ENCODE measurements at regions not wholly inside any gene's neighbourhood (a gene's known extent, or its start where the extent isn't known, plus 50 kb on each side); places are given as distances from the start of the nearest gene placed in this dataset.
A peak's percentile ranks its signal among the peaks of the same experiment; 100 is the strongest.

DNA sequence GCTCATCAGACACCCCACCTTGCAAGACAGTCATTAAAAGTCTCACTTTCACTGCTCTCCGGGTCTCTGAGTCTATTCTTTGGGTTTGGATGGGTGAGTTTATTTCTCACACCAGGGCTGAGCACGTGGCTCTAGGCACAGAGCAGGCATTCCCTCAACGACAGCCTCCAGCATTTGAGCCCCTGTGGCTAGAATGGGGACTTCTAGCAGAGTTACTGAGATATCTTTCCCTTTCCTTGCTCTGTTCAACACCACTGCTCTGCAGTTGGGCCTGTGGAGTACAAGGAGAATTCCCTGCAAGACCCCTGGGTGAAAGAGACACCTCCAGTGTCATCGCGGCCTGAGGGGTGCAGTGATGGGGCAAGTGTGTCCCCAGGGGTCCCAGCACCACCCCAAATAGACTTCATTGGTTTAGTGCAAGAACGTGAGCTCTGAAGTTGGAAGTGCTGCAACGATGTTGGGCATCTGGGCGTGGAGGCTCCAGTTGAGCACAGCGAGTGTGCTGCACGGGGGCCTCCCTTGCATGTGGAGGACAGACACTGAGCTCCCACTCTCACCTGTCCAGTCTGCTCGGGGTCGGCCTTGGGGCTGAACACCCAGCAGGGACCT is 184.1 kb upstream of the HS6ST1 start:
- H3K27me3 ChIP-seq (replicated peaks; ENCODE audit: insufficient read depth, low read length), result no peaks in the 10 kb centered on the region
- TF ChIP-seq EZH2 (optimal IDR thresholded peaks at IDR 0.05; ENCODE audit: low read depth, low read length), result no peak
- TF ChIP-seq EZH2phosphoT487 (IDR thresholded peaks at IDR 0.05; ENCODE audit: low read length), result no peak
- TF ChIP-seq, protein P1, sequence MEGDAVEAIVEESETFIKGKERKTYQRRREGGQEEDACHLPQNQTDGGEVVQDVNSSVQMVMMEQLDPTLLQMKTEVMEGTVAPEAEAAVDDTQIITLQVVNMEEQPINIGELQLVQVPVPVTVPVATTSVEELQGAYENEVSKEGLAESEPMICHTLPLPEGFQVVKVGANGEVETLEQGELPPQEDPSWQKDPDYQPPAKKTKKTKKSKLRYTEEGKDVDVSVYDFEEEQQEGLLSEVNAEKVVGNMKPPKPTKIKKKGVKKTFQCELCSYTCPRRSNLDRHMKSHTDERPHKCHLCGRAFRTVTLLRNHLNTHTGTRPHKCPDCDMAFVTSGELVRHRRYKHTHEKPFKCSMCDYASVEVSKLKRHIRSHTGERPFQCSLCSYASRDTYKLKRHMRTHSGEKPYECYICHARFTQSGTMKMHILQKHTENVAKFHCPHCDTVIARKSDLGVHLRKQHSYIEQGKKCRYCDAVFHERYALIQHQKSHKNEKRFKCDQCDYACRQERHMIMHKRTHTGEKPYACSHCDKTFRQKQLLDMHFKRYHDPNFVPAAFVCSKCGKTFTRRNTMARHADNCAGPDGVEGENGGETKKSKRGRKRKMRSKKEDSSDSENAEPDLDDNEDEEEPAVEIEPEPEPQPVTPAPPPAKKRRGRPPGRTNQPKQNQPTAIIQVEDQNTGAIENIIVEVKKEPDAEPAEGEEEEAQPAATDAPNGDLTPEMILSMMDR (IDR thresholded peaks at IDR 0.05; ENCODE audit: low read length), result no peak
- H2AFZ ChIP-seq (ENCODE audit: low read length), result no peak overlapping the region
- H3K27ac ChIP-seq (ENCODE audit: low read length), result no peak overlapping the region
- no peaks in the 10 kb centered on the region for H3K9me2 ChIP-seq (replicated peaks; ENCODE audit: insufficient read depth, low read length)
- H3F3A ChIP-seq (ENCODE audit: insufficient read depth, low read length), result no peaks in the 10 kb centered on the region
- H4K20me1 ChIP-seq (ENCODE audit: insufficient read depth, low read length), result no peaks in the 10 kb centered on the region
- H3K4me2 ChIP-seq (ENCODE audit: low read depth, low read length), result no peak overlapping the region
- no peak for DNase-seq
- H3K9ac ChIP-seq (ENCODE audit: low read length), result no peak overlapping the region
- no peaks in the 10 kb centered on the region for H3K9me3 ChIP-seq (replicated peaks; ENCODE audit: insufficient read depth, low read length)
- no peaks in the 10 kb centered on the region for H3K36me3 ChIP-seq (replicated peaks; ENCODE audit: insufficient read depth, low read length)
- H3K4me1 ChIP-seq (ENCODE audit: low read length), result peaks cover 5% of the 10 kb centered on the region; the same call in 1 of the 2 replicates
- no peak overlapping the region for H3K4me3 ChIP-seq (ENCODE audit: low read length)
- no peaks in the 10 kb centered on the region for H3K79me2 ChIP-seq (ENCODE audit: low read length)

DNA sequence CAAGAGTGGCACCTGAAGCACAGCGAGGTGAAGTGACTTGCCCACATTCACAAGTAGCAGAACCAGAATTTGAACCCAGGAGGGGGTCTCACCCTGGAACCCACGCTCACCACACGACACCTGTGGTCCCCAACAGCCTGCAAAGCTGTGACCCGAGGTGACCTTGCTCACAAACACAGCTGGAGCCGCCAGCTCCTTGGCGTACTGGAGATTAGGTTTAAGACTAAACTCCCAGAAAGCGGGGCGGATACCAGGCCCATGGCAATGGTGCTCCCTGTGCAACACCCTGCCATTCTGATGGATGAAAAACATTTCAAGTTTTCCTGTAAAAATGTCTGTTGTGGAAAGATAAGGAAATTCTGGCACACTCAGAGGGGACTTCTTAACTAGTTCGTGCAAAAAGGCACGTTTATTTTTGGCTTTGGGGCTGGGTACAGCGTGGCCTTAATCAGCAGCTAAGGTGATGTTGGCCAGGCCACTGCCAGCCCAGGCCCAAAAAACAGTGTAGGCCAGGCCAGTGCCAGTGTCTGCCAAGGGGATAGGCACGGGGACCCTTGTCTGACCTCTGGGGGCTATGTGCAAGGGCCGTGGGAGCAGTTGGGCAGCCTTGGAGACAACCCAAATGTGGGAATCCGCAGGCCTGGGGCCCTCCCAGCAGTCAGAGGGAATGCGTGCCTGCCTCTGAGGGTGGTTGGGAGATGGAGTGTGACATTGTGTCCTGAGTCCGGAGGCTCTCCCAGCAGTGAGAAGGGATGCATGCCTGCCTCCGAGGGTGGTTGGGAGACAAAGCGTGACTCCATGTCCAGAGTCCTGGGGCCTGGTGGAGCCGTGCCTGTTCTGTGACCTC is 185.0 kb upstream of the HS6ST1 start:
- no peaks in the 10 kb centered on the region for H3K36me3 ChIP-seq (replicated peaks; ENCODE audit: insufficient read depth, low read length)
- no peak for DNase-seq
- H3F3A ChIP-seq (ENCODE audit: insufficient read depth, low read length), result no peaks in the 10 kb centered on the region
- H3K9me3 ChIP-seq (replicated peaks; ENCODE audit: insufficient read depth, low read length), result no peaks in the 10 kb centered on the region
- H3K4me3 ChIP-seq (ENCODE audit: low read length), result no peak overlapping the region
- H3K4me1 ChIP-seq (ENCODE audit: low read length), result peaks cover 5% of the 10 kb centered on the region; the same call in 1 of the 2 replicates
- no peaks in the 10 kb centered on the region for H4K20me1 ChIP-seq (ENCODE audit: insufficient read depth, low read length)
- no peak overlapping the region for H3K9ac ChIP-seq (ENCODE audit: low read length)
- H3K27ac ChIP-seq (ENCODE audit: low read length), result no peak overlapping the region
- H3K9me2 ChIP-seq (replicated peaks; ENCODE audit: insufficient read depth, low read length), result no peaks in the 10 kb centered on the region
- TF ChIP-seq EZH2 (optimal IDR thresholded peaks at IDR 0.05; ENCODE audit: low read depth, low read length), result no peak
- H3K4me2 ChIP-seq (ENCODE audit: low read depth, low read length), result no peak overlapping the region
- no peaks in the 10 kb centered on the region for H3K27me3 ChIP-seq (replicated peaks; ENCODE audit: insufficient read depth, low read length)
- H3K79me2 ChIP-seq (ENCODE audit: low read length), result no peaks in the 10 kb centered on the region
- H2AFZ ChIP-seq (ENCODE audit: low read length), result no peak overlapping the region

DNA sequence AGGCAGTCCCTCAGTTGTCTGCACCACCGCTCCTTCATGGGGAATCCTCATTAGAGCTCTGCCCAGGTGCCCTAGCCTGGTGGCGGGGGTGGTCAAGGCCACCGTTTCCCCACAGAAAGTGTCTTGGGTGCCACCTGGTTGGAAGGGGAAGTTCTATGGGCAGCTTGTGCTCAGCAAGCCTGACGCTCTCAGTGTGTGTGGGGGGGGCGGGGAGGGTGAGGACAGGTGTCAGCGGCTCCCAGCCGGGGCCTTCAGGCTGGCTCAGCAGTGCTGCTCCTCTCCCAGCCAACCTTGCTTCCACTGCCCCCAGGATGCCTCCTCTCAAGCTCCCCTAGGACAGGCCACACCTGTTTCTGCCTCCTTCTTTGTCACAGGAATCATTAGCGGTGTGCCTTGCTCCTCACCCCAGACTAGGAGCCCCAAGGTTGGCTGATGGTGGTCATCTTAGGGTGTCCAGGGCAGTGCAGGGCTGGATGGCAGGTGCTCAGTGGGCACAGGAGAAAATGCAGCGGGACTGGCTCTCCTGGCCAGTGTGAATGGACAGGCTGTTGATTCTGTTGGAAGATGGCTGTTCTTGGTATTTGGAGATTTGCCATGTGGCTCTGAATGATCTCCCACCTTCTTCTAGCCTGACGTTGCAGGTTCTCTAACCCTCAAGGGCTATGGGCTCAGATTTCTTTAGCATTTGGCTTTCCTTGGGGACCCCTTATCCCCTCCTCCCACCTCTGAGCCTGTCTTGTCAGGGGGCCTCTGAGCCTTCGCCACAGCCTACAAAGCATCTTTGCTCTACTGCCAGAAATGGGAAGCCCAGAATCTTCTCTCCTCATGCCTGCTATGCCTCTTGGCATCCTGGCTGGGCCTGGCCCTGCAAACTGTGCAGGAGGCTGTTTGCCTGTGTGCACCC is 185.8 kb upstream of the HS6ST1 start:
- H2AFZ ChIP-seq (ENCODE audit: low read length), result no peak overlapping the region

More for the DNA sequence above, 185.8 kb upstream of the HS6ST1 start:
- no peak overlapping the region for H3K27ac ChIP-seq (ENCODE audit: low read length)
- no peaks in the 10 kb centered on the region for H3K9me3 ChIP-seq (replicated peaks; ENCODE audit: insufficient read depth, low read length)
- H3K4me2 ChIP-seq (ENCODE audit: low read depth, low read length), result no peak overlapping the region
- H3K79me2 ChIP-seq (ENCODE audit: low read length), result no peaks in the 10 kb centered on the region
- DNase-seq, result peak; percentile 62
- no peaks in the 10 kb centered on the region for H3K27me3 ChIP-seq (replicated peaks; ENCODE audit: insufficient read depth, low read length)
- no peaks in the 10 kb centered on the region for H3K9me2 ChIP-seq (replicated peaks; ENCODE audit: insufficient read depth, low read length)
- no peak overlapping the region for H3K9ac ChIP-seq (ENCODE audit: low read length)
- H3K36me3 ChIP-seq (replicated peaks; ENCODE audit: insufficient read depth, low read length), result no peaks in the 10 kb centered on the region
- no peaks in the 10 kb centered on the region for H3F3A ChIP-seq (ENCODE audit: insufficient read depth, low read length)
- no peak for TF ChIP-seq EZH2 (optimal IDR thresholded peaks at IDR 0.05; ENCODE audit: low read depth, low read length)
- TF ChIP-seq EZH2phosphoT487 (IDR thresholded peaks at IDR 0.05; ENCODE audit: low read length), result no peak
- TF ChIP-seq, protein P1 (IDR thresholded peaks at IDR 0.05; ENCODE audit: low read length), result no peak
- H3K4me1 ChIP-seq (ENCODE audit: low read length), result peaks cover 5% of the 10 kb centered on the region; the same call in 1 of the 2 replicates
- H3K4me3 ChIP-seq (ENCODE audit: low read length), result no peak overlapping the region
- no peaks in the 10 kb centered on the region for H4K20me1 ChIP-seq (ENCODE audit: insufficient read depth, low read length)
